Osteoblast (primary cell): ENCODE measurements at regions not wholly inside any gene's neighbourhood (a gene's known extent, or its start where the extent isn't known, plus 50 kb on each side); places are given as distances from the start of the nearest gene placed in this dataset.

Experiments used
- DNase-seq: peaks from one replicate; pipeline ENCODE4 v3.0.0; 2011; ENCODE audit warnings: low spot score, mixed read lengths; ENCODE audit not compliant: insufficient read length; ENCODE audit errors: missing footprints
- H2AFZ ChIP-seq: 2 replicates; pipeline ENCODE4 v1.6.0; 2011; ENCODE audit warnings: mild to moderate bottlenecking, low read length
- H3K27ac ChIP-seq: 2 replicates; pipeline ENCODE4 v1.5.1; 2011; ENCODE audit warnings: mild to moderate bottlenecking, low read depth, low read length, moderate library complexity
- H3K27me3 ChIP-seq: 2 replicates; pipeline ENCODE4 v1.6.0; 2012; ENCODE audit warnings: mild to moderate bottlenecking, control low read depth, inconsistent platforms, low read length, moderate library complexity; ENCODE audit not compliant: insufficient read depth
- H3K36me3 ChIP-seq: 2 replicates; pipeline ENCODE4 v1.5.1; 2011; ENCODE audit warnings: mild to moderate bottlenecking, low read length, control low read depth, moderate library complexity; ENCODE audit not compliant: insufficient read depth
- H3K4me1 ChIP-seq: 2 replicates; pipeline ENCODE4 v1.5.1; 2011; ENCODE audit warnings: mild to moderate bottlenecking, low read length, control low read depth, moderate library complexity; ENCODE audit not compliant: insufficient read depth
- H3K4me2 ChIP-seq: 2 replicates; pipeline ENCODE4 v1.6.0; 2011; ENCODE audit warnings: mild to moderate bottlenecking, low read length; ENCODE audit not compliant: insufficient read depth
- H3K4me3 ChIP-seq: fragments of 200-600 bp; sonication (generic); 3 replicates; pipeline ENCODE4 v1.5.1; 2012; ENCODE audit warnings: mild to moderate bottlenecking, low read length, inconsistent platforms; ENCODE audit not compliant: insufficient read depth
- H3K79me2 ChIP-seq: 2 replicates; pipeline ENCODE4 v1.6.0; 2012; ENCODE audit warnings: mild to moderate bottlenecking, low read length, control low read depth, inconsistent platforms; ENCODE audit not compliant: insufficient read depth
- H3K9me3 ChIP-seq: 2 replicates; pipeline ENCODE4 v1.5.1; 2011; ENCODE audit warnings: low read depth, low read length, control low read depth
- H4K20me1 ChIP-seq: 2 replicates; pipeline ENCODE4 v1.6.0; 2012; ENCODE audit warnings: mild to moderate bottlenecking, low read length, control low read depth; ENCODE audit not compliant: insufficient read depth
- CTCF ChIP-seq: IDR thresholded peaks from 2 replicates; pipeline ENCODE4 v1.5.1; 2011; ENCODE audit warnings: mild to moderate bottlenecking, low read depth, low read length, moderate library complexity; ENCODE audit errors: extremely low read depth

DNA sequence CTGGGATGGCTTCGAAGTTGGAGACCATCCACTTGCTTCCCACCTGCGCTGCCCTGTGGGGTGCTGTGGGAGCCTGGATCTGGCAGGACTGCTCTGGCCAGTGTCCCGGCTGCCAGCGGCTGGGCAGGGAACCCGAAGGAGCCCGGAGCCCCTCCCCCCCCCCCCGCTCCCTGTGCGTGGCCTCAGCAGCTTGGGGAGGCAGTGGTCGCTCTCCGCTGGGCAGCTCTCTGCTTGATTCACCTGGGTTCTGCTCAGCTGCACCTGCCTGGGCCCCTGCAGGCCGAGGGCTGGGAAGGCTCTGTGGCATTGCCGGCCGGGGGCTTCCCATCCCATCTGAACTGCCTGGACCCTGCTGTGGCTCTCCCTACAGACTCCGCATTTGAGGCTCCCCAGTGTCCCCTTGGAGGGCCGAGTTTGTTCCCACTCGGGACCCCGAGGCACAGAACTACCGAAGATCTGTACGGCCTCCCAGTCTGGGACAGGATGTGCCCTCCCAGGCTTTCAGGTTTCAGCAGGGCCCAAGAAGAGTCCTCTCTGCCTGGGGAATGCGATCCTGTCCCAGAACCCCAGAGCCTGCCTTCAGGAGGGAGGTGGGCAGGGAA lies 525.1 kb downstream of the TCERG1L start:
- TF ChIP-seq CTCF: no peak
- no peak overlapping the region for H3K4me3 ChIP-seq
- DNase-seq: peak; percentile 66
- H3K27ac ChIP-seq: no peak overlapping the region
- peaks cover 2% of the 10 kb centered on the region for H3K9me3 ChIP-seq
- H3K27me3 ChIP-seq: no peaks in the 10 kb centered on the region
- no peaks in the 10 kb centered on the region for H3K79me2 ChIP-seq
- H3K4me2 ChIP-seq: no peak overlapping the region
- H3K4me1 ChIP-seq: no peaks in the 10 kb centered on the region
- no peaks in the 10 kb centered on the region for H4K20me1 ChIP-seq
- H2AFZ ChIP-seq: no peak overlapping the region
- H3K36me3 ChIP-seq: no peaks in the 10 kb centered on the region

- no peak overlapping the region for H2AFZ ChIP-seq
- no peak overlapping the region for H3K27ac ChIP-seq
- no peaks in the 10 kb centered on the region for H3K27me3 ChIP-seq
- H3K36me3 ChIP-seq: no peaks in the 10 kb centered on the region
- no peaks in the 10 kb centered on the region for H3K79me2 ChIP-seq
- H3K9me3 ChIP-seq: peaks cover 2% of the 10 kb centered on the region
- no peak for DNase-seq
- H4K20me1 ChIP-seq: no peaks in the 10 kb centered on the region
- no peaks in the 10 kb centered on the region for H3K4me1 ChIP-seq
- H3K4me3 ChIP-seq: no peak overlapping the region
- TF ChIP-seq CTCF: no peak
- H3K4me2 ChIP-seq: no peak overlapping the region
Measured at GRCh38 chr10:130787243-130787642, 524.3 kb downstream of the TCERG1L start.

GRCh38 chr10:130787821-130788220 lies 523.7 kb downstream of the TCERG1L start:
- Histone ChIP-seq H3K27ac (no peak overlapping the region), H3K4me1 (no peaks in the 10 kb centered on the region), H4K20me1 (no peaks in the 10 kb centered on the region), H3K27me3 (no peaks in the 10 kb centered on the region), H3K36me3 (no peaks in the 10 kb centered on the region), H3K9me3 (peaks cover 2% of the 10 kb centered on the region), H3K4me2 (no peak overlapping the region), H3K4me3 (no peak overlapping the region), H2AFZ (no peak overlapping the region), H3K79me2 (no peaks in the 10 kb centered on the region)
- DNase-seq: peak; percentile 60
- no peak for TF ChIP-seq CTCF

DNA sequence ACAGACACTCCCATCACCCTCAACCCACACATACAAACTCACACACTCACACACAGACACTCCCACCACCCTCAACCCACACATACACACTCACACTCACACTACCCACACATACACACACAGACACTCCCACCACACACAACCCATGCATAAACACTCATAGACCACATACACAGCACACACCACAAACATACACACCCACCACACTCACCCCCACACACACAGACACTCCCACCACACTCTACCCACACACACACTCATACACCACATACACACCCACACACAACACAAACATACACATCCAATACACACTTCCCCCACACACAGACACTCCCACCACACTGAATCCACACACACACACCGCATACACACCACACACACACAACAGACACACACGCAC lies 521.2 kb downstream of the TCERG1L start:
- no peak overlapping the region for H2AFZ ChIP-seq
- no peaks in the 10 kb centered on the region for H3K27me3 ChIP-seq
- no peak for TF ChIP-seq CTCF
- H3K4me2 ChIP-seq: no peak overlapping the region
- H3K27ac ChIP-seq: no peak overlapping the region
- H3K4me3 ChIP-seq: no peak overlapping the region
- peak; percentile 36 for DNase-seq
- no peaks in the 10 kb centered on the region for H3K4me1 ChIP-seq
- H3K36me3 ChIP-seq: no peaks in the 10 kb centered on the region
- H3K9me3 ChIP-seq: peaks cover 2% of the 10 kb centered on the region
- H3K79me2 ChIP-seq: no peaks in the 10 kb centered on the region
- no peaks in the 10 kb centered on the region for H4K20me1 ChIP-seq
